ENCODE measurements at regions not wholly inside any gene's neighbourhood (a gene's known extent, or its start where the extent isn't known, plus 50 kb on each side); places are given as distances from the start of the nearest gene placed in this dataset.
"Not testable (repeated sequence)": the region's sequence is repeated elsewhere in the genome, so short reads cannot be mapped to it uniquely, and the experiment has no call there.

DNA sequence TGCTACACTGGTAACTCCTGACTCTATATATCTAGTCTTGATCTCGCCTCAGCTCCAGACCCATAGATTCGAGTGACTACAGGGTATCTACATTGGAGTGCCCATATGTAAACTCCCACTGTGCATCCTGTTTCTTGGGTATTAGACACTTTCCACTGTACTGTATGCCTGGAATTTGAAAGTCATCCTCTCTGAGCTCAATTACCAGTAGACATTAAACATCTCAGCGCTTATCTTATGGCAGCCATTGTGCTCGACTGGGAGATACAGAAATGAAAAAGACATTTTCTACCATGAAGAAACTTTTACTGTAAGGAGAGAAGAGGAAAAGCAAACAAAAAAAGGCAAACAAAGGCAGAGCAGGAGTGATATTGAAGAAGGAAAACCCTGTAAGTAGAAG is 151.9 kb upstream of the JADE1 start:
- Mint-ChIP-seq H3K4me3 (no peak overlapping the region), H3K27me3 (ENCODE audit: low read depth) (no peaks in the 10 kb centered on the region), H3K9me3 (peaks cover 0 to 1% of the 10 kb centered on the region in 2 donors), H3K36me3 (ENCODE audit: insufficient read depth in 2 of 2) (no peaks in the 10 kb centered on the region), H3K27ac (no peak overlapping the region), H3K4me1 (ENCODE audit: low read depth) (no peaks in the 10 kb centered on the region)
- no peak for ATAC-seq (replicated peaks in 1 of 2)
- DNase-seq: no peak

DNA sequence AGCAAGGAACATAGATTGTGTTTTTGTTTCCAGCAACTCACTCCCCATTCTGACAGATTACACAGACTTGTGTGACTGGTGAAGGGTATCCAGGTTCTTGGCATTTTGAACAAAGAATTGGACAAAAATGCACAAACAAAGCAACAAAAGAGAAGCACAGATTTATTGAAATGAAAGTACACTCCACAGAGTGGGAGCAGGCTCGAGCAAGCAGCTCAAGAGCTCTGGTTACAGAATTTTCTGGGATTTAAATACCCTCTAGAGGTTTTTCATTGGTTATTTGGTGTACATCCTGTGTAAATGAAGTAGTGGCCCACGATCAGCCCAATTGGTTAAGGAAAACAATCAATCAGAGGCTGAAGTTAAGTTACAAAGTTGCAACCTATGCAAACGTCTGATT is 155.0 kb upstream of the JADE1 start:
- no peak overlapping the region for H3K4me3 Mint-ChIP-seq
- no peak for ATAC-seq (replicated peaks in 1 of 2)

DNA sequence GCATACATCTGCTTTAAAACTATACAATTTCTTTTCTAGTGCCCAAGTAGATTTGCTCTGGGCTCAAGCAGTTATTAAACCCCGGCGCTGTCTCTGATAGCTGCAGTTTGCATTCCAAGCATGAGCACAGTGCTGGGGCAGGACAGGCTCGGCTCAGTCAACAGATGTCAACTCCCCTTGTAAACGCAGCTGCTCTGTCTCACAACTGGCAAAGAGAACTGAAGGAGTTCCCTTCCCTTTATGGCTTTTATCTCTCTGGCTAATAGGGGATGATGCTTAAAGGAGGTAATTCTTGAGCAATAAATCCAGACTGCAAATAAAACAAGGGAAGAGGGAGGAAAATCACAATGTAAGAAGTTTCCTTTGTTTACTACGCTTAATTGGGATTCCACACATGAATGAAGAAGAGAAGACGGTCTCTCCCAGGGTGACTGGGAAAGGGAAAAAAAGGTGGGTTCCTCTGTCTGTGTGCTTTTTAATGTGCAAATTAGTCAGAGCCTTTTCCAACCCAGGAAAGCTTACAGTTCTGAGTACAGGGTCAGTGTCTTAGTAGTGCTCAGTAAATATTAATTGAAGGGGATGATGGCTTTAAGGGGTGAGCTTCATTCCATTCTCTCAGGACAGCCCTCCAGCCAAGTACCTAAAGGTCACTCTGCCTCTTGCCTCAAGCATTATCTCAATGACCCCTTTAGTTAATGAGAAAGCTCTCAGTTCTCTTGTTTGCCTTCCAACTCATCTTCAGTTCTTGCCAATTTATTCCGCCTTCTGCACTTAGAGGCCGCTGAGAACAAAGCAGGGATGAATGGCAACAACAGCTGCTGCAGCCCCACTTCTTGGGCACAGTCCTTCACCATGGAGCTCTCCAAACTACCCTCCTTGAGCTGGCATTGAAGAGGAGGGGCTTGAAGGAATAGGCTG is 155.7 kb upstream of the JADE1 start:
- peaks cover 0 to 1% of the 10 kb centered on the region in 2 donors for H3K9me3 Mint-ChIP-seq
- H3K27me3 Mint-ChIP-seq (ENCODE audit: low read depth): no peaks in the 10 kb centered on the region
- ATAC-seq (replicated peaks in 1 of 2) (no peak), DNase-seq (no peak)
- no peaks in the 10 kb centered on the region for H3K4me1 Mint-ChIP-seq (ENCODE audit: low read depth)
- H3K36me3 Mint-ChIP-seq (ENCODE audit: insufficient read depth in 2 of 2): no peaks in the 10 kb centered on the region
- no peak overlapping the region for H3K4me3 Mint-ChIP-seq
- H3K27ac Mint-ChIP-seq: no peak overlapping the region

More for the DNA sequence above, 155.0 kb upstream of the JADE1 start:
- peaks cover 0 to 1% of the 10 kb centered on the region in 2 donors for H3K9me3 Mint-ChIP-seq
- DNase-seq: no peak
- H3K27ac Mint-ChIP-seq: no peak overlapping the region
- H3K27me3 Mint-ChIP-seq (ENCODE audit: low read depth): no peaks in the 10 kb centered on the region
- H3K4me1 Mint-ChIP-seq (ENCODE audit: low read depth): no peaks in the 10 kb centered on the region
- no peaks in the 10 kb centered on the region for H3K36me3 Mint-ChIP-seq (ENCODE audit: insufficient read depth in 2 of 2)

DNA sequence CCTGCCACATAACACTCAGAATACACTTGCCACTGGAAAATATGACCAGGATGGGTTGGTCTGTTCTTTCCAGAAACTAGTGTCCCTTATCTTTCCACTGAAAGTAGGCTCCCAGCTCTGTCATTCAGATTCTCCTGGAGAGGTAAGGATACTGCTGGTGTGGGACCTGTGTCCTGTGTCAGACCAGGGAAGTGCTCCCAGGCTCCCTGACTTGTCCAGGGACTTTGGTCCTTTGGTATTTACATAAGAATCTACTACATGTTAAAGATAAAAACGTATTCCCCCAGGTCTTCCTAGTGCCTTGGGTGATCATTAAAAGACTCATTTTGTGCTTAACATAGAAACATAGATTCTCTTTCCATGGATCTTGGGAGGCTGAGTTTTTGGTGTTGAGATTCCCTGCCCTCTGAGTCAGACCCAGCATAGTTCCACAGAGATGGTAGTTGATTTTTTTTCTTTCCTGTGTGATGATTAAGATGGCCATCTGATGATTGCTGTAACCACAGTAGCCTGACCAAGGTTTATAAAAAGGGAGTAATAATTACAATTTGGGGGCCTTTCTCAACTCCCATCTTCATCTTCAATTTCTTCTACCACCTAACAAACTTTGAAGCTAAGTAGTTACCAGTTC is 159.8 kb upstream of the JADE1 start:
- Mint-ChIP-seq H3K27ac (no peak overlapping the region), H3K9me3 (no peaks in the 10 kb centered on the region), H3K36me3 (ENCODE audit: insufficient read depth in 2 of 2) (no peaks in the 10 kb centered on the region), H3K27me3 (ENCODE audit: low read depth) (no peaks in the 10 kb centered on the region), H3K4me3 (no peak overlapping the region), H3K4me1 (ENCODE audit: low read depth) (no peaks in the 10 kb centered on the region)
- no peak for ATAC-seq (replicated peaks in 1 of 2)
- no peak for DNase-seq

DNA sequence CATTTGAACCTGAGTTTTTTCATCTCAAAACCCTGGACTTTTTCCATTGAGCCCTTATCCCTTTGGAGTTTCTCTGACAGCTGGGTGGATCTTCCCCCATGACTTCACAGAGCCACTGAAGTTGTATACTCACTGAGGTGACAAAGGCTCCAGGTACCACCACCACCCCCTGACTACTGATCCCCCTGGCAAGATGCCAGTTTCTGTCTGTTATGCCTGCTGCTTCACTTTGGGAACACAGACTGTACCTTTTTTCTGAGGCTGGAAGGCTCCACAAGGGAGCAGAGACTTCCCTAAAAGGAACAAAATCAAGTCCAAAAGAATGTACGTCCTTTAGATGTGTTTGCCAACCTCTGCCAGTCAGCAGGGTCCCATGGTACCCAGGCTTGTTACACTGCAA is 160.3 kb upstream of the JADE1 start:
- no peak overlapping the region for H3K27ac Mint-ChIP-seq
- no peaks in the 10 kb centered on the region for H3K27me3 Mint-ChIP-seq (ENCODE audit: low read depth)
- DNase-seq: no peak
- H3K9me3 Mint-ChIP-seq: no peaks in the 10 kb centered on the region
- H3K36me3 Mint-ChIP-seq (ENCODE audit: insufficient read depth in 2 of 2): no peaks in the 10 kb centered on the region
- no peak for ATAC-seq (replicated peaks in 1 of 2)
- no peaks in the 10 kb centered on the region for H3K4me1 Mint-ChIP-seq (ENCODE audit: low read depth)
- H3K4me3 Mint-ChIP-seq: no peak overlapping the region

DNA sequence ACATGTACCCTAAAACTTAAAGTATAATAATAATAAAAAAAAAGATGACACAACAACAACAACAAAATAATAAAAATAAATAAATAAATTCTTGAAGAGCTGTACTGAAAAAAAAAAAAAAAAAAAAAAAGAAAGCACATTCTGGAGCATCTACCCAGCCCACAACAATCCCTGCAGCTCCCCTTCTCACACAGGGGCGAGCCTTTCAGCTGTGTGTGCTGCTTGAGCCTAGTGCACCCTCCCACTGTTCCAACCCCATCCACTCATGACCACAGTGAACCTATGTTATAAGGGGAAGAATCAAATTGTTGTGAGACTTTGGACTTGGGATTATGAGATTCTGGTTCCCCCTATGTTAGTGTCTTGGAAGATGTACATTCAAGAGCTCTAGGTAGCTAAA is 161.5 kb upstream of the JADE1 start:
- Mint-ChIP-seq H3K27ac (no peak overlapping the region), H3K4me3 (no peak overlapping the region), H3K36me3 (ENCODE audit: insufficient read depth in 2 of 2) (no peaks in the 10 kb centered on the region), H3K4me1 (ENCODE audit: low read depth) (no peaks in the 10 kb centered on the region), H3K27me3 (ENCODE audit: low read depth) (no peaks in the 10 kb centered on the region), H3K9me3 (no peaks in the 10 kb centered on the region)
- DNase-seq (no peak), ATAC-seq (replicated peaks in 1 of 2) (no peak)

DNA sequence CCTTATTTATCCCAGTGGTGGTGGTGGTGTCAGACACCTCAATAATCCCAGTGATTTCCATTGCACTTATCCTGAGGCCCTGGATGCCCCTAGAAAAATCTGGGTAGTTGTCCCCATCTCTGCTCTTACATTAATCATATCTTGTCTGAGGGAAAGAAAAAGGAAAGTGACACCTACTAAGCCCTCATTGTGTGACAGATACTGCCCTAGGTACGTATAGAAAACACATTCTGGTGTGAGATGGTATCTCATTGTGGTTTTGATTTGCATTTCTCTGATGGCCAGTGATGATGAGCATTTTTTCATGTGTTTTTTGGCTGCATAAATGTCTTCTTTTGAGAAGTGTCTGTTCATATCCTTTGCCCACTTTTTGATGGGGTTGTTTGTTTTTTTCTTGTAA is 162.6 kb upstream of the JADE1 start:
- not testable (repeated sequence) for DNase-seq; H3K4me1 Mint-ChIP-seq (ENCODE audit: low read depth); H3K27ac Mint-ChIP-seq; H3K9me3 Mint-ChIP-seq; H3K27me3 Mint-ChIP-seq (ENCODE audit: low read depth); H3K36me3 Mint-ChIP-seq (ENCODE audit: insufficient read depth in 2 of 2); H3K4me3 Mint-ChIP-seq; ATAC-seq (replicated peaks in 1 of 2)

DNA sequence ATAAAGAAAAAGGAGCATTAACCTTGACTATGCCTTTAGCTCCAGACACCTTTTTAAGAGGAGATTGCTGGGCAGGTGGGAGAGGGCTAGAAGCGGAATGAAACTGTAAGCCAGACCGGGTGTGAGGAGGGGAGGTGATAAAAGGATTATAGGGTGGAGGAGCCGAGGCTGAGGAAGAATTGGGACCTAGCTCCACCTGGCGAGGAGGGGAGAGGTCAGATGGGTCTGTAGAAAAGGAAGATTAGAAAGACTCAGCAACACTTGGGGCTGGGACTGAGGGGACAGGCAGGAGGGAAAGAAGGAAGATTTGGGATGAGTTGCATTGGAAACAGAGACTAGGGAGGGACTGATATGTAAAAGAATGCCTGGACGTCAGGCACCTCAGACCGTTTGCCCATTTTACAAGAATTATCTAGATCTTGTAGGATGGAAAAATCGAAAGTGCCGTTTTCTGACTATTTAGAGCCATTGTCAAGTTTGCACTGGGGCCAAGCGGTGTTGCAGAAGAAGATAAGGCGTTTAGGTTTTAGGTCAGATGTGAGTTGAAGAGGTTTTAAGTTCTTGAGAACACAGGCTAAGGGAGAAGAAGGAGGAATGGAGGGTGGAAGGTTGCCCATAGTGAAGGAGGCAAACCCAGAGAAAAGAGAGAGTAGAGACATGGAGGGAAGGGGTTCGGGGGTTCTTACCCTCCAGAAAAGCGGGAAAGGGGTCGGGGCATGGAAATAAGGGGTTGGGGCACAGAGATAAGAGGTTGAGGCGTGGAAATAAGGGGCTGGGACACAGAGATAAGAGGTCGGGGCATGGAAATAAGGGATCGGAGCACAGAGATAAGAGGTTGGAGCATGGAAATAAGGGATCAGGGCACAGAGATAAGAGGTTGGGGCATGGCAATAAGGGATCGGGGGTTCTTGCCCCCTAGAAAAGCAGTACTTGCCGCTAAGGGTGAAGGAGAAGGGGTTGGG is 164.5 kb upstream of the JADE1 start:
- not testable (repeated sequence) for H3K4me1 Mint-ChIP-seq (ENCODE audit: low read depth); H3K27me3 Mint-ChIP-seq (ENCODE audit: low read depth); H3K27ac Mint-ChIP-seq; H3K4me3 Mint-ChIP-seq; H3K9me3 Mint-ChIP-seq; ATAC-seq (replicated peaks in 1 of 2); DNase-seq; H3K36me3 Mint-ChIP-seq (ENCODE audit: insufficient read depth in 2 of 2)

DNA sequence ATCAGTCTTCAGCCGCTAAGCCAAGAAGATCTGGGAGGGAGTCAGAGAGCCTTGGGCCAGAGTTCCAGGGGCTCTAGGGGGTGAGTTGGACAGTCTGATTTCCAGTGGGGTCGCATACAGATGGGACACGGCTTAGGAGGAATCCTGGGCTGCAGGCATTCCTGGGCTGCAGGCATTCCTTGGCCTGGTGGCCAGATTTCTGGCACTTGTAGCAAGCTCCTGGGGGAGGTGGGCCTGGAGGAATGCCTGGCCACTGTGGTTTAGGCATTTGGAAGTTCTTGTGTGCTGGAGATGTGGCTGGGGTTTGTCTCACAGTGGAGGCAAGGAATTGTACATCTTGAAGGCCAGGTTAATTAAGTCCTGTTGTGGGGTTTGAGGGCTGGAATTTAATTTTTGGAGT is 165.4 kb upstream of the JADE1 start:
- not testable (repeated sequence) for H3K27ac Mint-ChIP-seq; H3K27me3 Mint-ChIP-seq (ENCODE audit: low read depth); H3K9me3 Mint-ChIP-seq; ATAC-seq (replicated peaks in 1 of 2); DNase-seq; H3K4me1 Mint-ChIP-seq (ENCODE audit: low read depth); H3K4me3 Mint-ChIP-seq; H3K36me3 Mint-ChIP-seq (ENCODE audit: insufficient read depth in 2 of 2)

DNA sequence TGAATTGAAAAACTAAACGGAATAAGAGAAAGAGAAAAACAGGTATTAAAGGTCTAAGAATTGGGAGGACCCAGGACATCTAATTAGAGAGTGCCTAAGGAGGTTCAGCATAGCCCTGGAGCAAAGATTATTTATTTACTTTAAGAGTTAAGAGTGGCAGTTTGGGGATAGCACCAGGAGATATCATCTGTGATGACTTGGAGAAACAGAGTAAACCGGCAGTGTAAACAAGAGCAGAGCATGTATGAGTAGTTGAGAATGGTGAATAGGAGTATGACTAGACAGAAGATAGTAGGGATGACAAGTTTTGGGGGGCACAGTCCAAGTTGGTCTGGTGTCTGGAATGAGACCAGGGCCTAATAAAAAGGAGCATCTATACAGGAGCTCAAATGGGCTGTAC is 167.9 kb upstream of the JADE1 start:
- not testable (repeated sequence) for H3K9me3 Mint-ChIP-seq; H3K27ac Mint-ChIP-seq; H3K4me1 Mint-ChIP-seq (ENCODE audit: low read depth); H3K27me3 Mint-ChIP-seq (ENCODE audit: low read depth); H3K4me3 Mint-ChIP-seq; ATAC-seq (replicated peaks in 1 of 2); H3K36me3 Mint-ChIP-seq (ENCODE audit: insufficient read depth in 2 of 2); DNase-seq

DNA sequence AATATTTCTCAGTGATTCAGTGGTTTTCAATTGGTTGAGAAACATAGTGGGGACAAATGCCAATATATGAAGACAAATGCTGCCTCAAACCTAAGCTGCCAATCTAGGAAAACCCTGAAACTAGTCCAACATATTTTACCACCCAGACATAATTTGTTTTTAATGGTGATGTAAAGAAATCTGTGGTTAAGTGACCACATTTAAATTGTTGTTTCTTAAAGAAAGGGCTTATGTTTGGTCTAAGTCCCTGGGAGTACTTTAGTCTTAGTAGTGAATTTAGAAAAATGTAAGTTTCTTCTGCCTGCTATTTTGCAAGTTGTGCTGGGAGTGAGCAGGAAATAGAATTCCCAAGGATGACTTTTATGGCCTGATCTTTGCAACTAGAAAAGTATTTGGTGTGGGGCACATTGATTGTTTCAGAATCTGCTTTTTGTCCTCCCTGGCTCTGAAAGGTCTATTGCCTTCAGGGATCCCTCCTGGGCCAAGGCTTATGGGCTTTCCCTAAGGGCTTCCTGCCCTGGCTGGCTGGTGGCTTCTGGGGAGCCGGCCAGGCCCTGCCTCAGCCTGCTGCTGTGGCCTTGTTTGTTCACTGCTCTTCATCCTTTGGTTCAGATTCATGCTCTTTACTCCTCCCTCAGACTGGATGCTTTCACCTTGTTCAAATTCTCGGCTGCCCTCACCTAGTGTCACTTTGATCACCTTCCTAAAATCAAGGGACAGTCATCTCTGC is 169.8 kb upstream of the JADE1 start:
- Mint-ChIP-seq H3K36me3 (ENCODE audit: insufficient read depth in 2 of 2) (no peaks in the 10 kb centered on the region), H3K4me3 (no peak overlapping the region), H3K27ac (no peak overlapping the region), H3K27me3 (ENCODE audit: low read depth) (no peaks in the 10 kb centered on the region), H3K9me3 (no peaks in the 10 kb centered on the region), H3K4me1 (ENCODE audit: low read depth) (no peaks in the 10 kb centered on the region)
- DNase-seq: no peak
- no peak for ATAC-seq (replicated peaks in 1 of 2)

DNA sequence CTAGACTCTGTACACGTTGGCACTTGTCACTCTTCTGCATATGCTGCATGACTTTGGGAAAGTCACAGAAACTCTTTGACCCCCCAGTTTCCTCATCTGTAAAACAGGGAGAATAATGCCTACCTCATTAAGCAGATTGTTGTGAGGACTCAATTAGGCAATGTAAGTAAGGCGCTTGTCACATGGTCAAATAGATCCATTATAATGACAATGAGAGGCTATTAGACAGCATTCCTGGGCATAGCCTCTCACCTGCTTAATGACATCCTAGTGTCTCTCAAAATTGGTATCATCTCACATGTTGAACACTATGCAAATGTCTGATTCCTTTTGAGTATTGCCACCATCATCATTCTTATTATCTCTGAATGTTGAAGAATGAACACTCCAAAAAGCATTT is 172.6 kb upstream of the JADE1 start:
- no peaks in the 10 kb centered on the region for H3K4me1 Mint-ChIP-seq (ENCODE audit: low read depth)
- H3K27ac Mint-ChIP-seq: no peak overlapping the region
- H3K36me3 Mint-ChIP-seq (ENCODE audit: insufficient read depth in 2 of 2): no peaks in the 10 kb centered on the region
- H3K4me3 Mint-ChIP-seq: no peak overlapping the region
- no peak for ATAC-seq (replicated peaks in 1 of 2)
- H3K9me3 Mint-ChIP-seq: no peaks in the 10 kb centered on the region
- no peak for DNase-seq
- no peaks in the 10 kb centered on the region for H3K27me3 Mint-ChIP-seq (ENCODE audit: low read depth)
